ENCODE measurements at regions not wholly inside any gene's neighbourhood (a gene's known extent, or its start where the extent isn't known, plus 50 kb on each side); places are given as distances from the start of the nearest gene placed in this dataset.

- no peak for DNase-seq
These were observed 287.9 kb upstream of the VRK2 start for GRCh38 chr2:57758686-57759085.

- no peak for DNase-seq
These were observed 287.5 kb upstream of the VRK2 start for GRCh38 chr2:57759131-57759530.

GRCh38 chr2:57759822-57760300, 286.7 kb upstream of the VRK2 start:
- DNase-seq, result peak; percentile 55

GRCh38 chr2:57760381-57760801, 286.2 kb upstream of the VRK2 start:
- DNase-seq, result no peak

- no peak for DNase-seq
These were observed 269.7 kb upstream of the VRK2 start for GRCh38 chr2:57776916-57777315.

GRCh38 chr2:57782587-57782986, 264.0 kb upstream of the VRK2 start:
- no peak for DNase-seq

GRCh38 chr2:57793310-57793709, 253.3 kb upstream of the VRK2 start:
- DNase-seq, result no peak

GRCh38 chr2:57796527-57796926, 250.1 kb upstream of the VRK2 start:
- no peak for DNase-seq

- no peak for DNase-seq
These were observed 248.3 kb upstream of the VRK2 start for GRCh38 chr2:57798346-57798745.

- DNase-seq, result no peak
These were observed 244.4 kb upstream of the VRK2 start for GRCh38 chr2:57802243-57802642.

- DNase-seq, result no peak
These were observed 241.6 kb upstream of the VRK2 start for GRCh38 chr2:57804971-57805370.

GRCh38 chr2:57806449-57806968, 240.1 kb upstream of the VRK2 start:
- DNase-seq, result no peak

- no peak for DNase-seq
These were observed 237.4 kb upstream of the VRK2 start for GRCh38 chr2:57809230-57809629.

GRCh38 chr2:57821088-57821487, 225.5 kb upstream of the VRK2 start:
- DNase-seq, result no peak

GRCh38 chr2:57828221-57828620, 218.4 kb upstream of the VRK2 start:
- DNase-seq, result no peak

- DNase-seq, result no peak
These were observed 211.9 kb upstream of the VRK2 start for GRCh38 chr2:57834666-57835065.

GRCh38 chr2:57842531-57842930, 204.1 kb upstream of the VRK2 start:
- DNase-seq, result no peak

GRCh38 chr2:57843158-57843557, 203.4 kb upstream of the VRK2 start:
- DNase-seq, result no peak

- no peak for DNase-seq
These were observed 197.9 kb upstream of the VRK2 start for GRCh38 chr2:57848723-57849122.

GRCh38 chr2:57849843-57850242, 196.8 kb upstream of the VRK2 start:
- no peak for DNase-seq

GRCh38 chr2:57850415-57851130, 196.0 kb upstream of the VRK2 start:
- no peak for DNase-seq

- DNase-seq, result no peak
These were observed 191.4 kb upstream of the VRK2 start for GRCh38 chr2:57855212-57855611.

- DNase-seq, result no peak
These were observed 186.9 kb upstream of the VRK2 start for GRCh38 chr2:57859755-57860154.

GRCh38 chr2:57862153-57862552, 184.5 kb upstream of the VRK2 start:
- DNase-seq, result no peak

- DNase-seq, result no peak
These were observed 183.9 kb upstream of the VRK2 start for GRCh38 chr2:57862727-57863126.

Data from DMS153 (cell line).